ENCODE measurements at regions not wholly inside any gene's neighbourhood (a gene's known extent, or its start where the extent isn't known, plus 50 kb on each side); places are given as distances from the start of the nearest gene placed in this dataset.

GRCh38 chr7:46407125-46407524 lies 486.1 kb upstream of the IGFBP3 start (continued):
- TF ChIP-seq SREBF1 (IDR thresholded peaks at IDR 0.05; ENCODE audit: low read length) (no peak), SREBF2 (IDR thresholded peaks at IDR 0.05; ENCODE audit: low read length) (no peak), IRF3 (IDR thresholded peaks at IDR 0.05) (no peak)

GRCh38 chr7:46397591-46397990 lies 476.5 kb upstream of the IGFBP3 start:
- H3K36me3 ChIP-seq (ENCODE audit: control insufficient read depth in 2 of 2, insufficient read depth in 2 of 2, low read length in 1 of 2): no peaks in the 10 kb centered on the region
- ChIA-PET RAD21 (ENCODE audit: unreplicated experiment) (interaction anchor here (0.9 kb wide), 1 partner anchor 27 kb away, joined by 3 read pairs; no protein-coding TSS in a partner anchor), POLR2A (no interaction called here), CTCF (no interaction called here), SMC1A (ENCODE audit: uncharacterized antibody, unreplicated experiment) (interaction anchor here (1.0 to 1.3 kb wide), 2 partner anchors 13 to 21 kb away, joined by 3 to 4 read pairs; no protein-coding TSS in a partner anchor)
- H2AFZ ChIP-seq (ENCODE audit: control insufficient read depth, low read depth, low read length): no peak overlapping the region
- intact Hi-C loops (cut with micrococcal nuclease; ENCODE audit: unreplicated experiment): no loop called here
- no peak overlapping the region for H3K4me2 ChIP-seq (ENCODE audit: control insufficient read depth, insufficient read depth)
- H3K9me3 ChIP-seq (replicated peaks; ENCODE audit: control insufficient read depth, insufficient read depth, low read length): no peaks in the 10 kb centered on the region
- H3K27ac ChIP-seq (ENCODE audit: control insufficient read depth, insufficient read depth): no peak overlapping the region
- no peaks in the 10 kb centered on the region for H3K4me1 ChIP-seq (ENCODE audit: control insufficient read depth, insufficient read depth, low read length)
- TF ChIP-seq POLR2A (IDR thresholded peaks at IDR 0.05; ENCODE audit: low read depth, low read length) (no peak), EED (IDR thresholded peaks at IDR 0.05; ENCODE audit: low read depth) (no peak), ATF7 (IDR thresholded peaks at IDR 0.05; ENCODE audit: low read depth) (no peak), JUNB (IDR thresholded peaks at IDR 0.05) (no peak), POLR2AphosphoS5 (IDR thresholded peaks at IDR 0.05; ENCODE audit: low read length) (no peak), NBN (IDR thresholded peaks at IDR 0.05) (no peak), DPF2 (IDR thresholded peaks at IDR 0.05) (no peak)
- TF ChIP-seq, protein P1, sequence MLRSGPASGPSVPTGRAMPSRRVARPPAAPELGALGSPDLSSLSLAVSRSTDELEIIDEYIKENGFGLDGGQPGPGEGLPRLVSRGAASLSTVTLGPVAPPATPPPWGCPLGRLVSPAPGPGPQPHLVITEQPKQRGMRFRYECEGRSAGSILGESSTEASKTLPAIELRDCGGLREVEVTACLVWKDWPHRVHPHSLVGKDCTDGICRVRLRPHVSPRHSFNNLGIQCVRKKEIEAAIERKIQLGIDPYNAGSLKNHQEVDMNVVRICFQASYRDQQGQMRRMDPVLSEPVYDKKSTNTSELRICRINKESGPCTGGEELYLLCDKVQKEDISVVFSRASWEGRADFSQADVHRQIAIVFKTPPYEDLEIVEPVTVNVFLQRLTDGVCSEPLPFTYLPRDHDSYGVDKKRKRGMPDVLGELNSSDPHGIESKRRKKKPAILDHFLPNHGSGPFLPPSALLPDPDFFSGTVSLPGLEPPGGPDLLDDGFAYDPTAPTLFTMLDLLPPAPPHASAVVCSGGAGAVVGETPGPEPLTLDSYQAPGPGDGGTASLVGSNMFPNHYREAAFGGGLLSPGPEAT (IDR thresholded peaks at IDR 0.05; ENCODE audit: low read depth): no peak
- no peak for ATAC-seq
- BruUV-seq (replicated peaks): no TSS peak
- no peaks in the 10 kb centered on the region for H3K27me3 ChIP-seq (replicated peaks in 1 of 2; ENCODE audit: control insufficient read depth in 2 of 2, insufficient read depth in 2 of 2, low read length in 1 of 2)
- 34% methylated on average over 3 of the region's 3 CpGs for WGBS (ENCODE audit: insufficient coverage, insufficient replicate concordance, low lambda C conversion rate, missing lambda C conversion rate)
- no peak for DNase-seq (ENCODE audit: low read depth, low spot score)
- in situ Hi-C loops (cut with MboI): no loop called here
- no peak for FAIRE-seq
- H4K20me1 ChIP-seq (ENCODE audit: control insufficient read depth, insufficient read depth): no peaks in the 10 kb centered on the region
- H3K9ac ChIP-seq (ENCODE audit: control insufficient read depth, insufficient read depth, low read length): no peak overlapping the region
- no peak overlapping the region for H3K4me3 ChIP-seq
- H3K79me2 ChIP-seq (ENCODE audit: control insufficient read depth, insufficient read depth, low read length): no peaks in the 10 kb centered on the region
